Calu3 (cell line): ENCODE measurements at regions not wholly inside any gene's neighbourhood (a gene's known extent, or its start where the extent isn't known, plus 50 kb on each side); places are given as distances from the start of the nearest gene placed in this dataset.

ENCODE experiments used
- BruUV-seq: library from RNA; stranded (reverse); fragments of 400-500 nt; replicated peaks from 2 replicates; lab custom pipeline; 2021; lab: Mats Ljungman, UMichigan
- CTCF ChIA-PET: fragments of 300-600 bp; sonication (Branson Sonifier 250); formaldehyde crosslinking; loops from one replicate; lab custom pipeline; 2022; ENCODE audit warnings: antibody characterized with exemption; lab: Charles Lee
- DNase-seq: peaks from one replicate; pipeline ENCODE4 v3.0.0; 2022
- H3K27ac Mint-ChIP-seq: one replicate; pipeline ENCODE4 v1.8.0; 2022; ENCODE audit warnings: mixed read lengths; ENCODE audit not compliant: unreplicated experiment
- H3K27me3 Mint-ChIP-seq: one replicate; pipeline ENCODE4 v1.8.0; 2022; ENCODE audit warnings: mixed read lengths; ENCODE audit not compliant: unreplicated experiment
- H3K36me3 Mint-ChIP-seq: one replicate; pipeline ENCODE4 v1.8.0; 2022; ENCODE audit warnings: mild to moderate bottlenecking, moderate library complexity, mixed read lengths; ENCODE audit not compliant: insufficient read depth, unreplicated experiment
- H3K4me1 Mint-ChIP-seq: one replicate; pipeline ENCODE4 v1.8.0; 2022; ENCODE audit warnings: mild to moderate bottlenecking, low read depth, mixed read lengths; ENCODE audit not compliant: unreplicated experiment
- H3K4me3 Mint-ChIP-seq: one replicate; pipeline ENCODE4 v1.8.0; 2022; ENCODE audit warnings: mild to moderate bottlenecking, low read depth, moderate library complexity, mixed read lengths; ENCODE audit not compliant: unreplicated experiment
- H3K9me3 Mint-ChIP-seq: one replicate; pipeline ENCODE4 v1.8.0; 2022; ENCODE audit warnings: low read depth, mixed read lengths; ENCODE audit not compliant: unreplicated experiment
- CTCF ChIP-seq: fragments of 200-600 bp; IDR thresholded peaks from one replicate; pipeline ENCODE4 v1.8.0; 2022; ENCODE audit warnings: antibody characterized with exemption; ENCODE audit not compliant: unreplicated experiment
- intact Hi-C: fragments of 100-400 bp; cut with micrococcal nuclease; formaldehyde crosslinking; loops from one replicate; pipeline ENCODE4 v1.10.0; 2022; ENCODE audit not compliant: unreplicated experiment

GRCh38 chr14:83689265-83689664, 1840.7 kb upstream of the FLRT2 start:
- TF ChIP-seq CTCF = no peak
- Mint-ChIP-seq H3K36me3 (no peaks in the 10 kb centered on the region), H3K27ac (no peak overlapping the region), H3K4me1 (no peaks in the 10 kb centered on the region), H3K27me3 (no peaks in the 10 kb centered on the region), H3K4me3 (no peak overlapping the region), H3K9me3 (peaks cover 3% of the 10 kb centered on the region)
- DNase-seq = no peak
- CTCF ChIA-PET = no interaction called here
- intact Hi-C loops = no loop called here
- BruUV-seq = no TSS peak

GRCh38 chr14:83697099-83697498, 1832.8 kb upstream of the FLRT2 start:
- H3K4me3 Mint-ChIP-seq = no peak overlapping the region
- no peaks in the 10 kb centered on the region for H3K4me1 Mint-ChIP-seq
- TF ChIP-seq CTCF = no peak
- CTCF ChIA-PET = no interaction called here
- intact Hi-C loops = no loop called here
- H3K27ac Mint-ChIP-seq = no peak overlapping the region
- H3K36me3 Mint-ChIP-seq = no peaks in the 10 kb centered on the region
- no peak for DNase-seq
- peaks cover 3% of the 10 kb centered on the region for H3K9me3 Mint-ChIP-seq
- no peaks in the 10 kb centered on the region for H3K27me3 Mint-ChIP-seq
- BruUV-seq = no TSS peak

DNA sequence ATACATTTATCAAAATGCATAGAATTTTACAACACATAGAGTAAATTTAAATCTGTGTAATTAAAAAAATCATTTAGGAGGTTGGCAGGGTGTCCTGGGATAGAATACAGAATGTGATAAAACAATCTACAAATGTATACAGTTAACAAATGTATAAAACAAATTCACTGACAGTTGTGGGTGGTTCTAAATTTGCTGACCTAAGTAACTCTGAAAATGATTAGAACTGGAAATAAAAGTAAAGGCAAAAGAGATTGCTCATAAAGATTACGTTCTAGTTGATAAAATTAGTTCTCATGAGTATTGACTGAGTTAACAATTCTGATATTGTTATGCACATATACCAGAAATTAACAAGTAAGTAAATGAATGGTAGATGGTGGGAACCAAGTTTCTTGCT, 1827.3 kb upstream of the FLRT2 start:
- Mint-ChIP-seq H3K4me3 (no peak overlapping the region), H3K27ac (no peak overlapping the region), H3K4me1 (no peaks in the 10 kb centered on the region), H3K36me3 (no peaks in the 10 kb centered on the region), H3K9me3 (peaks cover 9% of the 10 kb centered on the region), H3K27me3 (no peaks in the 10 kb centered on the region)
- no peak for DNase-seq
- TF ChIP-seq CTCF = no peak
- intact Hi-C loops = no loop called here
- CTCF ChIA-PET = no interaction called here
- BruUV-seq = no TSS peak

- intact Hi-C loops = no loop called here
- Mint-ChIP-seq H3K4me1 (no peaks in the 10 kb centered on the region), H3K4me3 (no peak overlapping the region), H3K27ac (no peak overlapping the region), H3K9me3 (peaks cover 12% of the 10 kb centered on the region), H3K36me3 (no peaks in the 10 kb centered on the region), H3K27me3 (no peaks in the 10 kb centered on the region)
- no TSS peak for BruUV-seq
- CTCF ChIA-PET = no interaction called here
- DNase-seq = no peak
- TF ChIP-seq CTCF = no peak
Measured at GRCh38 chr14:83706231-83706954, 1823.6 kb upstream of the FLRT2 start.
